ENCODE measurements at regions not wholly inside any gene's neighbourhood (a gene's known extent, or its start where the extent isn't known, plus 50 kb on each side); places are given as distances from the start of the nearest gene placed in this dataset.

DNA sequence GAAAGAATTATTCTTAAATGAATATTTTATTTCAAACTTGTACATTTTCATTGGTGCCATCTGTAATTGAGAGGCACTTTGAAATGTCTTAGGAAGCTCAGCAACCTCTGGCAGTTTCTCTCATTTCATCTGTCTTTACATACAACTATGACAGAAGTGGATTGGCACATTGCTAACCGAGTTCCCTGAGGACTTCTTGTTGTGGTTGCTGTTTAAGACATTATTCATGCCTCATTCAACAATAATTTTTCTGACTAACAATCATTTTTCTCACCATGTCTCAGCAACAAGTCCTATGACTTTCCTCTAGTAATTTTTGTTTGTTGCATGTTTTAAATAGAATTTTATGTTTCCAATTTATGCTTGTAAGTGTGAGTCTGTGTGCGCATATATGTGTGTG is 284.0 kb upstream of the CWC22 start:
- DNase-seq (ENCODE audit: low read depth), result peak; percentile 65
- TF ChIP-seq, protein P1, sequence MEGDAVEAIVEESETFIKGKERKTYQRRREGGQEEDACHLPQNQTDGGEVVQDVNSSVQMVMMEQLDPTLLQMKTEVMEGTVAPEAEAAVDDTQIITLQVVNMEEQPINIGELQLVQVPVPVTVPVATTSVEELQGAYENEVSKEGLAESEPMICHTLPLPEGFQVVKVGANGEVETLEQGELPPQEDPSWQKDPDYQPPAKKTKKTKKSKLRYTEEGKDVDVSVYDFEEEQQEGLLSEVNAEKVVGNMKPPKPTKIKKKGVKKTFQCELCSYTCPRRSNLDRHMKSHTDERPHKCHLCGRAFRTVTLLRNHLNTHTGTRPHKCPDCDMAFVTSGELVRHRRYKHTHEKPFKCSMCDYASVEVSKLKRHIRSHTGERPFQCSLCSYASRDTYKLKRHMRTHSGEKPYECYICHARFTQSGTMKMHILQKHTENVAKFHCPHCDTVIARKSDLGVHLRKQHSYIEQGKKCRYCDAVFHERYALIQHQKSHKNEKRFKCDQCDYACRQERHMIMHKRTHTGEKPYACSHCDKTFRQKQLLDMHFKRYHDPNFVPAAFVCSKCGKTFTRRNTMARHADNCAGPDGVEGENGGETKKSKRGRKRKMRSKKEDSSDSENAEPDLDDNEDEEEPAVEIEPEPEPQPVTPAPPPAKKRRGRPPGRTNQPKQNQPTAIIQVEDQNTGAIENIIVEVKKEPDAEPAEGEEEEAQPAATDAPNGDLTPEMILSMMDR (conservative IDR thresholded peaks at IDR 0.05; ENCODE audit: low read length), result no peak
- H3K4me3 ChIP-seq (ENCODE audit: low read length), result no peak overlapping the region

DNA sequence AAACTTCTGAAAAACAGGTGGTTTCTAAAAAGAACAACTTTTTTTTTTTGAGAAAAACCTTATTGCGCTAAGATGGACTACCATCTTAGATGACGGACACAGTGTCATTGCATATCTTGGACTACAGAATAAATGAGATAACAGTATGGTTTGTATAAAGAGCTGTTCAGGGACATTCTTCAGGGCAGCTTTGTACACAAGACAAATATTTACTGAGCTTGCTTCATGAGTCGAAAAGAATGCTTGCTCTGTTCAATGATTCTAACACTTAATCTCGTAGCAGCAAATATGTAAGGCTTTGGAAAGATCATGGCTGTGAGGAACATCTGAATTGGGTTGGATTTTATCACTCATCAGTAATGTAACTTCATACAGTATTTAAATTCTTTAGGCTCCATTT is 282.5 kb upstream of the CWC22 start:
- TF ChIP-seq, protein P1 (conservative IDR thresholded peaks at IDR 0.05; ENCODE audit: low read length), result no peak
- H3K4me3 ChIP-seq (ENCODE audit: low read length), result no peak overlapping the region
- no peak for DNase-seq (ENCODE audit: low read depth)

DNA sequence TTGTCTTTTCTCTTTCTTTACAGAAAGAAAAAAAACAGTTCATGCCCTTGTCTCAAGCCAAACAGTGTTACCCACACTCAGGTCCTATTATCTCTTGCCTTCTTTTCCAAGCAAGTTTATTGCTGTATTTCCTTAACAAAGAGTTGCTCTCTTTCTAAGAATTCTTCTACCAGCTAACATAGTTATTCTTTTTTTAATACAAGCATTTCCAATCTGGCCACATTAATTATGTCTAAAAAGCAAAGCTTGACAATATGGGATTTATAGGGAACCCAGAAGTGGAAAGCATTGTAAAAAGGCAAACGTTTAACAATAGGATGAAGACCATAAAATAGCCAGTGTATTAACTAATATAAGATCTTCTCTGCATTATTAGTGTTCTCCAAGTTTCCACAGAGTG is 272.5 kb upstream of the CWC22 start:
- no peak overlapping the region for H3K4me3 ChIP-seq (ENCODE audit: low read length)
- DNase-seq (ENCODE audit: low read depth), result no peak
- TF ChIP-seq, protein P1 (conservative IDR thresholded peaks at IDR 0.05; ENCODE audit: low read length), result no peak

DNA sequence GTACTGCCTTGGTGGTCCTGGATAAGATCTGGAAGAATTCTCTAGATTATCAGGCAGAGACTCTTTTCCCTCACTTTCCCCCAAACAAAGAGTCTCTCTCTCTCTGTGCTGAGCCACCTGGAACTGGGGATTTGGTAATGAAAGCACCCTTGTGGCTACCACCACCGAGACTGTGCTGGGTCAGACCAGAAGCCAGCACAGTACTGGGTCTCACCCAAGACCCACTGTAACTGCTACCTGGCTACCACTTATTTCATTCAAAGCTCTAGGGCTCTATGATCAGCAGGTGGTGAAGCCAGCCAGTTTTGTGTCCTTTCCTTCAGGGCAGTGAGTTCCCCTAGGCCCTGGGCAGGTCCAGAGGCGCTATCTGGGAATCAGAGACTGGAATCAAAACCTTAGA is 269.6 kb upstream of the CWC22 start:
- TF ChIP-seq, protein P1 (conservative IDR thresholded peaks at IDR 0.05; ENCODE audit: low read length), result no peak
- no peak for DNase-seq (ENCODE audit: low read depth)
- no peak overlapping the region for H3K4me3 ChIP-seq (ENCODE audit: low read length)

DNA sequence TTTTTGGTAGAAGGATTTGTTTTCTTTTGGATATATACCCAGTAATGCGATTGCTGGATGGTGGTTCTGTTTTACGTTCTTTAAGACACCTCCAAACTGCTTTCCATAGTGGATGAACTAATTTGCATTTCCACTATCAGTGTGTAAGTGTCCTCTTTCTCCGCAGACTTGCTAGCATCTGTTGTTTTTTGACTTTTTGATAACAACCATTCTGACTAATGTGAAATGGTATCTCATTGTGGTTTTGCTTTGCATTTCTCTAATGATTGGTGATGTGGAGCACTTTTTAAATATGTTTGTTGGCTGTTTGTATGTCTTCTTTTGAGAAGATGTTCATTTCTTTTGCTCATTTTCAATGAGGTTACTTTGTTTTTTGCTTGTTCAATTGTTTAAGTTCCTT is 260.9 kb upstream of the CWC22 start:
- H3K4me3 ChIP-seq (ENCODE audit: low read length), result no peak overlapping the region
- TF ChIP-seq, protein P1 (conservative IDR thresholded peaks at IDR 0.05; ENCODE audit: low read length), result no peak
- no peak for DNase-seq (ENCODE audit: low read depth)

DNA sequence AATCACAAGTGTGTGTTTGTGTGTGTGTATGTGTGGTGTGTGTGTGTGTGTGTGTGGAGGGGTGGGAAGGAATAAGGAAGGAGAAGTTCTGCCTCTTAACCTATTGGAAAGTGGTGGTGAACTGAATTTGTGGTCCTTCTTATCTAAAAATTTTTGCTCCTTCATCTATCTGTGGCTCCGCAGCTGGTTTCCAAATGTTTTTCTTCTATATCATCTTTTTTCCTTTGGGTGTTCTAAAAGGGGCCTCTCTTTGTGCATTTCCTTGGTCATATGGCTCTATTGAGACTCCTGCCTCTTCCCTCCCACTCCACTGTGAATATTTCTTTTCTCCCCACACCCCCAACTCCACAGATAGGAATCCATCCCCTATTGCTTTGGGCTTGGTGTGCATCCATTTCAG is 254.9 kb upstream of the CWC22 start:
- no peak for DNase-seq (ENCODE audit: low read depth)
- TF ChIP-seq, protein P1 (conservative IDR thresholded peaks at IDR 0.05; ENCODE audit: low read length), result no peak

DNA sequence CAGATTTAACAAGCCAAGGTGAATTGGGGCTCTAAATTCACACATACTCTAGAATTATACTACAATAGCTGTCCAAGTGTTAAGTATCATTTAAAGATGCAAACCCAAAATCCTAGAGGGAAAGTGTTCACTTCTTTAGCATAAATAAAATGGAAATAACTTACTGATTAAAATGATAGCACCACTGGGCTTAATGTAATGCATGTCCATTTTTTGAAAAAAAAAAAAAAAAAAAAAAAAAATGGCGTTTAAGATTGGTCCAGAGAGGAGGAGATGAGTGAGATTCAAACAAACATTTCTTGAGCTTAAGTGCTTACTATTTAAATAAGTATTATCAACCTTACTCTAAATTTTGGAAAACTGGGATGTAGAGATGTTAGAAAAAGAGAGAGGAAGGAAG is 251.5 kb upstream of the CWC22 start:
- DNase-seq (ENCODE audit: low read depth), result no peak
- TF ChIP-seq, protein P1 (conservative IDR thresholded peaks at IDR 0.05; ENCODE audit: low read length), result no peak
- H3K4me3 ChIP-seq (ENCODE audit: low read length), result no peak overlapping the region

More for the DNA sequence above, 254.9 kb upstream of the CWC22 start:
- no peak overlapping the region for H3K4me3 ChIP-seq (ENCODE audit: low read length)
